ENCODE measurements at regions not wholly inside any gene's neighbourhood (a gene's known extent, or its start where the extent isn't known, plus 50 kb on each side); places are given as distances from the start of the nearest gene placed in this dataset.

GRCh38 chr13:50453188-50453587 lies 390.3 kb downstream of the DLEU7 start:
- TF ChIP-seq POLR2A (IDR thresholded peaks at IDR 0.05; ENCODE audit: low read depth, low read length) (no peak), RCOR1 (IDR thresholded peaks at IDR 0.05; ENCODE audit: insufficient replicate concordance, low read length) (no peak), RAD21 (IDR thresholded peaks at IDR 0.05; ENCODE audit: low read length) (no peak), CTCF (conservative IDR thresholded peaks at IDR 0.05; ENCODE audit: low read depth, low read length) (no peak), SMC3 (IDR thresholded peaks at IDR 0.05; ENCODE audit: low read depth, low read length) (no peak), CEBPB (IDR thresholded peaks at IDR 0.05; ENCODE audit: low read depth, low read length) (no peak), MAFK (IDR thresholded peaks at IDR 0.05; ENCODE audit: low read depth, low read length) (no peak), USF2 (IDR thresholded peaks at IDR 0.05; ENCODE audit: low read depth, low read length) (no peak)
